ENCODE measurements at regions not wholly inside any gene's neighbourhood (a gene's known extent, or its start where the extent isn't known, plus 50 kb on each side); places are given as distances from the start of the nearest gene placed in this dataset.

GRCh38 chr14:97692084-97692483, 894.9 kb downstream of the VRK1 start:
- TF ChIP-seq POLR2AphosphoS5 (IDR thresholded peaks at IDR 0.05; ENCODE audit: low read depth): no peak
- TF ChIP-seq CTCF (IDR thresholded peaks at IDR 0.05; ENCODE audit: insufficient read depth, low read length): no peak
